Testis (tissue), 2 donors: ENCODE measurements at regions not wholly inside any gene's neighbourhood (a gene's known extent, or its start where the extent isn't known, plus 50 kb on each side); places are given as distances from the start of the nearest gene placed in this dataset.
"Not testable (repeated sequence)": the region's sequence is repeated elsewhere in the genome, so short reads cannot be mapped to it uniquely, and the experiment has no call there.

ENCODE experiments used
- DNase-seq: peaks from one replicate; pipeline ENCODE4 v3.0.0-alpha.2; 2019
- H3K27ac ChIP-seq, 2 donors: fragments of 200-600 bp; sonication (generic); one replicate each; pipeline ENCODE4 v1.5.1; 2019
- H3K27me3 ChIP-seq: fragments of 200-600 bp; sonication (generic); one replicate; pipeline ENCODE4 v1.5.1; 2019
- H3K36me3 ChIP-seq: fragments of 200-600 bp; sonication (generic); one replicate; pipeline ENCODE4 v1.5.1; 2017; ENCODE audit warnings: low read depth; ENCODE audit errors: missing control alignments
- H3K4me1 ChIP-seq: fragments of 200-600 bp; sonication (generic); one replicate; pipeline ENCODE4 v1.5.1; 2019
- H3K4me3 ChIP-seq, 2 donors: fragments of 200-600 bp; sonication (generic); one replicate each; pipeline ENCODE4 v1.5.1; 2017 to 2019
- H3K9me3 ChIP-seq: fragments of 200-600 bp; sonication (generic); one replicate; pipeline ENCODE4 v1.5.1; 2017
- WGBS, 2 donors: methylation state at CpG; one replicate each; pipeline ENCODE4 v1.1.5; 2018; 5-methylcytosine and 5-hydroxymethylcytosine counted together
- intact Hi-C: fragments of 100-400 bp; cut with DNase I; formaldehyde crosslinking; loops from one replicate; pipeline ENCODE4 v1.15.1; 2023; ENCODE audit warnings: low total_unique reads

DNA sequence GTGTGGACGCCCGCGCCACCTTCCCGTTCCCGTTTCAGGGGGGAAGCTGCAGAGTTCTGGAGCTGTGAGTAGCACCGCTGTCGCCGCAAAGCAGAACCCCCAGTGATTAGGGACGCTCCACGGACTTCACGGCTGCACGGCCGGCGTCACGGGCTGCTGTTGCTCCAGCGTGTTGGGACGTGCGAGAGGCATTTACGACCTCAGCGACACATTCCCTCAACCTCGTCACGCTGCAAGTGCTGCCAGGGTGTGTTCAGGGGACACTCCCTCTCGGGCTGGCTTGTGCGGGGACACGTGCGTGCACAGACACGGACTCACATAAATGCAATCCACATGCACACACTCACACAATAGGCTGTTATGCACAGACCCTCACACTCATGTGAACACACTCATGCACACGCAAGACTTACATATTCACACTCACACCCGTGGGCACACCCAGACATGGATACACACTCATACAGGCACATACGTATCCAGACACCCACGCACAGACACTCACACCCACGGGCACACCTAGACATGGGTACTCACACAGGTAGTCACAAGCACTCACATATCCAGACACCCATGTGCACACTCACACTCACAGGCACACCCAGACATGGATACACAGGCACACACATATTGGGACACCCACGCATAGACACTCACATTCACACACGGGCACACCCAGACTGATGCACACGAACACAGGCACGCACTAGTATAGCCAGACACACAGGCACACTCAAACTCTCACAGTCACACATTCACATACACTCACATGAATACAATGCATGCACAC is 198.0 kb upstream of the ZNF469 start:
- H3K27ac ChIP-seq, H3K9me3 ChIP-seq, DNase-seq, H3K27me3 ChIP-seq, H3K4me3 ChIP-seq, H3K4me1 ChIP-seq, H3K36me3 ChIP-seq, intact Hi-C loops: not testable (repeated sequence)
- 86 to 89% methylated on average over 5 to 16 of the region's 36 CpGs for WGBS, 2 donors

GRCh38 chr16:88185406-88185805 is 197.4 kb upstream of the ZNF469 start:
- not testable (repeated sequence) for H3K9me3 ChIP-seq, DNase-seq

GRCh38 chr16:88185976-88186888 is 196.5 kb upstream of the ZNF469 start:
- DNase-seq, H3K27me3 ChIP-seq, H3K4me3 ChIP-seq, H3K27ac ChIP-seq, H3K36me3 ChIP-seq, H3K4me1 ChIP-seq, intact Hi-C loops, H3K9me3 ChIP-seq: not testable (repeated sequence)
- WGBS, 2 donors = 64 to 80% methylated on average over 41 to 55 of the region's 55 CpGs

More at GRCh38 chr16:88185406-88185805, 197.4 kb upstream of the ZNF469 start:
- WGBS, 2 donors = 77 to 80% methylated on average over 5 to 7 of the region's 9 CpGs
- H3K27ac ChIP-seq, intact Hi-C loops, H3K27me3 ChIP-seq, H3K36me3 ChIP-seq, H3K4me1 ChIP-seq, H3K4me3 ChIP-seq: not testable (repeated sequence)

DNA sequence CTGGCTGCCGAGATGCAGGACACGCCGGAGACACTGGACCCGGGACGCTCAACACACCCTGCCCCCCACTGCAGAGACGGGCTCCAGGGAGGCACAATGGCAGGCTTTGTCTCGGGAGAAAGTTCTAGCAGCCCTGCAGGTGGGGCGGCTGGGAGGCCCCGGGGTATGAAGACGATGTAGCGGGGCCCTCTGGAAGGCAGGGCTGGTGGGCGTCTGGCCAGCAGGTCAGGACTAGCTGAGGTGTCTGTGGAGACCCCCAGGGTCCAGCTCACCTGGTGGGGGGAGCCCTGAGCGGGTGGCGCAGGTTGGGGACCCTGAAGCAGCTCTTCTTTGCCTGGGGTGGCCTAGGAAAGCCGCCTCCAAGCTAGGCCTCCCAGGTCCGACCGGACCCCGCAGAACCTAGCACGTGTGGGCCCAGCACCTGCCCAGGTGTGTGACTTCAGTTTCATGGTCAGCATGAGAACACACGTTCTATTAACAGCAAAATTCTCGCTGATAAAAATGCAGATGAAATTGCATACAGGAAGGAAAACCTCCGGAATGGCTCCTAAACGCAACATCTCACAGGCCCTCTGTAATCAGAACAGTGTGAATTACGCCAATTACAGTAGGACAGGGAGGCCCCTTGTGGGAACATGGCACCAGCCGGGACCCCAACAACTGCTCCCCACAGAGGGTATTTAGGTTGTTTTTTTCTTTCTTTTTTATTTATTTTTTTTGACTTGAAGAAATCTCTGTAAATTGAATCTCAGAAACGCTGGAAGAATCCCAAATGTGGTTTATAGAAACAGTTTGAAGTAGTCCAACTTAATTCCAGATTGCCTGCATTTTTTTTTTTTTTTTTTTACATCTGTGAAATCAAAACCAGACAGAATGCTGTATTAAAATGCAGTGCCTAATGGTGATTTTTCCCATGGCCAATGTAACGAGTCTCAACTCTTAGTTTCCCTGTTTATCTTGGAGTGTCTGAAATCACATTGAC is 195.6 kb upstream of the ZNF469 start:
- H3K4me1 ChIP-seq, DNase-seq, H3K9me3 ChIP-seq, intact Hi-C loops, H3K4me3 ChIP-seq, H3K27ac ChIP-seq, H3K36me3 ChIP-seq, H3K27me3 ChIP-seq: not testable (repeated sequence)
- 74 to 84% methylated on average over 10 to 13 of the region's 27 CpGs for WGBS, 2 donors

GRCh38 chr16:88188171-88188895 is 194.4 kb upstream of the ZNF469 start:
- H3K9me3 ChIP-seq, intact Hi-C loops, DNase-seq, H3K36me3 ChIP-seq, H3K27me3 ChIP-seq, H3K27ac ChIP-seq, H3K4me1 ChIP-seq, H3K4me3 ChIP-seq: not testable (repeated sequence)
- 80 to 82% methylated on average over 1 to 6 of the region's 13 CpGs for WGBS, 2 donors

- H3K36me3 ChIP-seq, H3K27me3 ChIP-seq, intact Hi-C loops, H3K9me3 ChIP-seq, H3K4me1 ChIP-seq, H3K27ac ChIP-seq, DNase-seq, H3K4me3 ChIP-seq: not testable (repeated sequence)
- WGBS, 2 donors = 74 to 88% methylated on average over 3 of the region's 3 CpGs
Measured at GRCh38 chr16:88190592-88191095, 192.1 kb upstream of the ZNF469 start.

DNA sequence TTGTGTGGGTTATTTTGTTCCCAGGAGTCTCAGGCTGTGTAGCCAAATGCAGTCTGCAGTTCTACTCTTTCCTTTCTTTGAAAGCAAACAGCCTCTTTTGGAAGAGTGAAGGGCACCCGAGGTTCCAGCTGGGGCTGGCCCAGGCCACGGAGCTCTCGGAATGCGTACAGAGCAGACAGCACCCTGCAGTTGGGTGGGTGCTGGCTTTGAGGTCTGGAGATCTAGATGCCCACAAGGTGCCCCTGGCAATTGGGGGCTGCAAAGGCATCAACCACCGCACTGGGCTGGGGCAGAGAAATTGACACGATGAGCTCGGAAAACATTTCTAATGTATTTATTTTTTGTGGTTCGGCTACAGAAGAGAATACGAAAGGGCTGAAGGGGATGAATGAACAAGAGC is 191.6 kb upstream of the ZNF469 start:
- intact Hi-C loops, DNase-seq, H3K9me3 ChIP-seq, H3K27ac ChIP-seq, H3K4me1 ChIP-seq, H3K36me3 ChIP-seq, H3K4me3 ChIP-seq, H3K27me3 ChIP-seq: not testable (repeated sequence)
- WGBS, 2 donors = 88 to 95% methylated on average over 9 of the region's 9 CpGs
